D721Med (cell line): ENCODE measurements at regions not wholly inside any gene's neighbourhood (a gene's known extent, or its start where the extent isn't known, plus 50 kb on each side); places are given as distances from the start of the nearest gene placed in this dataset.

ENCODE experiments used
- DNase-seq: peaks from one replicate; pipeline ENCODE4 v3.0.0; 2011; ENCODE audit warnings: low spot score; ENCODE audit not compliant: insufficient read length
- FAIRE-seq: peaks from 2 replicates; lab custom pipeline; 2011; peaks lifted over from hg19 to GRCh38; lab: Jason Lieb, UNC
- TF ChIP-seq, protein P1 (sequence below): IDR thresholded peaks from 2 replicates; pipeline ENCODE4 v1.5.1; 2012; ENCODE audit warnings: mild to moderate bottlenecking, control low read depth; ENCODE audit not compliant: insufficient read depth; ENCODE audit errors: missing control alignments

DNA sequence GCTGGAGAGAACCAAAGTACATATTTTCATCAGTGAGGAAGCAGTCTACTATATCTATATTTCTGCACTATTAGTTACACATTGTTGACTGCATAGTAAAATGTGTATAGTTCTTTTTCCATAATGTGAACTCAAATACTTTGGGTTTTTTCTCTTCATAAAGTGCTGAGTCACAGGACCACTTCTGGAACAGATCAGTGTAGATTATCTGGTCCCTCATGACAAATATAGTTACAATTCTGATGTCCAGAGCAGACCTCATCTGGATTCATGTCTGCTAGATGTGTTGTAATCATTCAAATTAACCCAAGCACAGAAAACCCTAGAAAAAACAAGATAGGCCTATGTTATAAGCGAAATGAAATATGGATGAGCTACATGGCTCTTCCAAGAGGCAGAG is 171.4 kb downstream of the SUCLA2 start:
- DNase-seq, result no peak
- no peak for FAIRE-seq
- TF ChIP-seq, protein P1, sequence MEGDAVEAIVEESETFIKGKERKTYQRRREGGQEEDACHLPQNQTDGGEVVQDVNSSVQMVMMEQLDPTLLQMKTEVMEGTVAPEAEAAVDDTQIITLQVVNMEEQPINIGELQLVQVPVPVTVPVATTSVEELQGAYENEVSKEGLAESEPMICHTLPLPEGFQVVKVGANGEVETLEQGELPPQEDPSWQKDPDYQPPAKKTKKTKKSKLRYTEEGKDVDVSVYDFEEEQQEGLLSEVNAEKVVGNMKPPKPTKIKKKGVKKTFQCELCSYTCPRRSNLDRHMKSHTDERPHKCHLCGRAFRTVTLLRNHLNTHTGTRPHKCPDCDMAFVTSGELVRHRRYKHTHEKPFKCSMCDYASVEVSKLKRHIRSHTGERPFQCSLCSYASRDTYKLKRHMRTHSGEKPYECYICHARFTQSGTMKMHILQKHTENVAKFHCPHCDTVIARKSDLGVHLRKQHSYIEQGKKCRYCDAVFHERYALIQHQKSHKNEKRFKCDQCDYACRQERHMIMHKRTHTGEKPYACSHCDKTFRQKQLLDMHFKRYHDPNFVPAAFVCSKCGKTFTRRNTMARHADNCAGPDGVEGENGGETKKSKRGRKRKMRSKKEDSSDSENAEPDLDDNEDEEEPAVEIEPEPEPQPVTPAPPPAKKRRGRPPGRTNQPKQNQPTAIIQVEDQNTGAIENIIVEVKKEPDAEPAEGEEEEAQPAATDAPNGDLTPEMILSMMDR, result no peak

- FAIRE-seq, result no peak
- TF ChIP-seq, protein P1, result no peak
- DNase-seq, result no peak
Observed at GRCh38 chr13:47826471-47826870, 174.6 kb downstream of the SUCLA2 start.

DNA sequence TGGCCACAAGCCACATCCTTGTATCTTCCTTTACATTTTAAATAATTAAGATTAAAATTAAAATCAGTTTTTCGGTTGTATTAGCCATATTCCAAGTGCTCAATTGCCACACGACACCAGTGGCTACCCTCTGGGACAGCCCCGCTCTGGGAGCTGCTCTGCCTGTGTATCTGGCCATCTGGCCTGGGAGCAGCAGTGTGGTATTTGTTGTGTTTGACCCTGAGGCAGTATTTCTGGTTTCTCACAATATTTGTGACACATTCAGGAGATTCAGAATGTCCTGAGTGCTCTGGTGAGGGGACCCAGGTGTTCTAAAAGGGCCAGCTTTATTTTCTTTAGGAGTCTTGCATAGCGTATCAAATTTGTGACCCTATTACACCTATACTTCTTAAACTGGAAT is 179.0 kb downstream of the SUCLA2 start:
- FAIRE-seq (no peak), DNase-seq (no peak)
- TF ChIP-seq, protein P1, result no peak

DNA sequence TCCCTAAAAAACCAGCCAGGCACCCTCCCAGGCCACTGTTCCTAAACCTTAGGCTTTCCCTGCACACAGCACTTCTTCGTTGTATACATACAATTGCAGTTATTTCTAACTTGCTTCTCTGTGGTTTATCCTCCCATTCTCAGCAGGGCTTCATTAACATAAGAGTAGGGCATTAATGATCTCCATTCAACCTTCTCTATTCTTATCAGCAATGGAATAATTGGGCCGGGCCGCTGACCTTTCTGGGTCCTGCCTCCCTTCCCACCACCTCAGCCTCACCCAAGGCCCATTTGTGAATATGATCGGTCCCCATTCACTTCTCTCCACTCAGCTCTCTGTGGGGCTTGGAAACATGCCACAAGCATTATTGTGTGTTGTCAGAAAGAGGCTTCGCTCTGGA is 184.2 kb downstream of the SUCLA2 start:
- FAIRE-seq (no peak), DNase-seq (no peak)
- TF ChIP-seq, protein P1, result no peak

GRCh38 chr13:47813718-47814117 is 187.4 kb downstream of the SUCLA2 start:
- TF ChIP-seq, protein P1, result no peak
- FAIRE-seq (no peak), DNase-seq (no peak)

GRCh38 chr13:47809411-47809810 is 191.7 kb downstream of the SUCLA2 start:
- FAIRE-seq (no peak), DNase-seq (no peak)
- TF ChIP-seq, protein P1, result no peak

DNA sequence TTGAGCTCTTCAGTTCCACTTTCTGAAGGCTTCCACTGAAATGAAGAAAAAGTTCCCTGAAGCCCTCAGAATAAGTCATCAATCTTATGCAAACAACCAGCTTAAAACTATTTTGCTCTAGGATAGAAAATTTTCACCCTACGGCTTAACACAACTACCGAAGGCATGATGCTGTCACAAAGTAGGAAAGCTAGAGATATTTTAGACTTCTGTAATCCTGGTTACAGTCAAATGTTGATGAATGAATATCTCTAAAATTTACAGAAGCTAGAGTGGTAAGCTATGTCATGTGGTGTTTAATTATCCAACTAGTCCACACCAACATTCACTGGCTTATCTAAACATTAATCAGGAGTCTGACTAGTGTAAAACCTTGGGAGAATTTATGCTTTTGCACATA is 197.9 kb downstream of the SUCLA2 start:
- DNase-seq (no peak), FAIRE-seq (no peak)
- TF ChIP-seq, protein P1, result no peak
